HFF-Myc (cell line): ENCODE measurements at regions not wholly inside any gene's neighbourhood (a gene's known extent, or its start where the extent isn't known, plus 50 kb on each side); places are given as distances from the start of the nearest gene placed in this dataset.

ENCODE experiments used
- DNase-seq: peaks from one replicate; pipeline ENCODE4 v3.0.0-alpha.2; 2011; ENCODE audit warnings: low read depth; ENCODE audit errors: extremely low read depth
- H3K4me3 ChIP-seq: replicated peaks from 2 replicates; pipeline ENCODE4 v1.5.1; 2011; ENCODE audit warnings: low read depth, mild to moderate bottlenecking, control low read depth, low read length
- TF ChIP-seq, protein P1 (sequence below): IDR thresholded peaks from 2 replicates; pipeline ENCODE4 v1.5.1; 2012; ENCODE audit warnings: mild to moderate bottlenecking, low read depth, low read length, control low read depth; ENCODE audit errors: missing control alignments

DNA sequence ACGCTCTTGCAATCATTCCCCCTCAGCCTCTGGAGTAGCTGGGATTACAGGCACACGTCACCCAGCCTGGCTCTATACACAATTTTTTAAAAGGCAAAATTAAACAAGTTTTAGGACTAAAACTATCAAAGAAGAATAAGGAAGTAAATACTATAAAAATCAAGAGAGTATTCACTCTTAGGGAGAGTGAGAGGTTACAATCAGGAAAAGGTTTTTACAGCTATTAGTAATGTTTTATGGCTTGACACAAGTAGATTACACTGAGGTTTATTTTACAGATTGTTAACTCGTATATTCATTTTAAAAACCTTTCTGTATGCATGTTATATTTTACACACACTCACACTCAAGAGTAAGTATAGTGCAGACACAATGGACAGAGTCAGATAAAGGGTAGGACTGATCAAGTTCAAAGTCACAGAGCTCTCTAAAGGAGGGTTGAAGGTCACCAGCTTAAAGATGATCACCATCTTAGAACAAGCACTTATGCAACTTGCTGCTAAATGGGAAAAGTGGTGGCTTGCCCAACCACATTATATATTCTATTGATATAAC is 77.9 kb upstream of the MAN1A2 start:
- no peak overlapping the region for H3K4me3 ChIP-seq
- TF ChIP-seq, protein P1, sequence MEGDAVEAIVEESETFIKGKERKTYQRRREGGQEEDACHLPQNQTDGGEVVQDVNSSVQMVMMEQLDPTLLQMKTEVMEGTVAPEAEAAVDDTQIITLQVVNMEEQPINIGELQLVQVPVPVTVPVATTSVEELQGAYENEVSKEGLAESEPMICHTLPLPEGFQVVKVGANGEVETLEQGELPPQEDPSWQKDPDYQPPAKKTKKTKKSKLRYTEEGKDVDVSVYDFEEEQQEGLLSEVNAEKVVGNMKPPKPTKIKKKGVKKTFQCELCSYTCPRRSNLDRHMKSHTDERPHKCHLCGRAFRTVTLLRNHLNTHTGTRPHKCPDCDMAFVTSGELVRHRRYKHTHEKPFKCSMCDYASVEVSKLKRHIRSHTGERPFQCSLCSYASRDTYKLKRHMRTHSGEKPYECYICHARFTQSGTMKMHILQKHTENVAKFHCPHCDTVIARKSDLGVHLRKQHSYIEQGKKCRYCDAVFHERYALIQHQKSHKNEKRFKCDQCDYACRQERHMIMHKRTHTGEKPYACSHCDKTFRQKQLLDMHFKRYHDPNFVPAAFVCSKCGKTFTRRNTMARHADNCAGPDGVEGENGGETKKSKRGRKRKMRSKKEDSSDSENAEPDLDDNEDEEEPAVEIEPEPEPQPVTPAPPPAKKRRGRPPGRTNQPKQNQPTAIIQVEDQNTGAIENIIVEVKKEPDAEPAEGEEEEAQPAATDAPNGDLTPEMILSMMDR, result no peak
- DNase-seq, result no peak

DNA sequence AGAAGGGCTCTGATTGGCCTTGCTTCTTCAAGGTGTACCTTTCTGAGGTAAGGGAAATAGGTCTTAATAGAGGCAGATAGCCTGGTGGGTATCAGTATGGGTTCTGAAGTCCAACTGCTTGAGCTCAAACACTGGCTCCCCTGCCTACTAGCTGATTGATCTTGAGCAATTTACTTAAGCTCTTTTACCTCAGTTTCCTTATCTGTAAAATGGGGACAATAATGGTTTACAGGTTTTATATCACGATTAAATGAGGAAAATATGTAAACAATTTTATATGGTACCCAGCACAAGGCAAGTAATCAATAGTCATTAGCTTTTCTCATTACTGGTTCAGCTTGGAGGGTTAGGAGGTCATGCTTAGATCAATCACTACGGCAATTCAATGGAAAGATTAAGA is 75.8 kb upstream of the VTCN1 start:
- no peak overlapping the region for H3K4me3 ChIP-seq
- TF ChIP-seq, protein P1, result no peak
- no peak for DNase-seq

- no peak for DNase-seq
- TF ChIP-seq, protein P1, result no peak
- no peak overlapping the region for H3K4me3 ChIP-seq
These were observed 75.4 kb upstream of the VTCN1 start for GRCh38 chr1:117286145-117286544.

DNA sequence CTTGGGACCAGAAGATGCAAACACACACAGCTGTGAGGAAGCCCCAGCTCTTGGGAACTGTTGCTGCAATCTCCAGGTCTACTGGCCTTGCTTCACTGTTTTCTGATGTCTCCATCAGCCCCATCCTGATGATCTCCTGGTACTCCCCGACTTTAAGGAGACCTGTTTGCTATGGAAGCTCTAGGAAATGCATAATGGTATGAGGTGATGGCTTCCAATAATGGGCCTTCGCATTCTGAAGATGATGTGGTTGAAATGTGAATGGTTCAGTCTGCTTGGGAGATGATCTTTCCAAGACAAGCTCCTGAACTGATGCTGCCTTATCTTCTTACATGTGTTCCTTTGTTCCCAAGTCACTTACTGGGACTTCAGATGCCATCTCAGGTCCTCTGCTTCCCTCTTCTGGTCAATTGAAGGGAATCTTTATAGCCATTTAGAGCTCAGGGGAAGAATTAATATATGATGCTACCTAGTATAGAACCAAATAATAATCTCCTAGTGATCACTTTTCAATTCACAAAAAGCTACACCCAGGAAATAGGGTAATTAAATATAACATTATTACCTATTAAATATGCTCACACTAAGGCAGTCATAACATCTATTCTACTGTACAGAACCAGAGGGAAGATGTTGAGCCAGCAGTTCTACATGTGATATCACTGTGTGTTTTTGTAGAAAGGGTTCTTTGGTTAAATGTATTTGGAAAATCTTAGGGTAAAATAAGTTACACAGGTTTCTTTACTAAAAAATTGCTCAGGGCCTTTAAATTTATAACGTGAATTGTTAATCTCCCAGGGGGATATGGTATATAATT is 73.9 kb upstream of the VTCN1 start:
- peak; percentile 47 for DNase-seq
- TF ChIP-seq, protein P1, result peak; percentile 50
- no peak overlapping the region for H3K4me3 ChIP-seq

DNA sequence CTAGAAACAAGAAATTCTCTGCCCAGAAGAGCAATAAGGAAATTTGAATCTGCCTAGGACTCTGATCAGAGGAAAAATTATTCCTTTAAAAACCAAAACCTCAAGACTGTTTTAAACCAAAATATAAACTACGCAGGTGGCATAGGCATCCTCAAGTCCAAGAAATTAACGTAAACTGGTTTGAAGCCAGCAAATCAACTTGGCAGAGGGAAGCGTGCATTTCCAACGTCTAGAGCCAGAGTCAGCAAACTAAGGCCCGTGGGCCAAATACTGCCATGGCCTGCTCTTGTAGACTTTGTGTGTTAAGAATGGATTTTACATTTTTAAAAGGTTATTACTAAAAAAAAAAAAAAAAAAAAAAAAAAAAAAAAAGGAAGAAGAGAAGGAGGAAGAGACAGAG is 67.8 kb upstream of the VTCN1 start:
- TF ChIP-seq, protein P1, result no peak
- DNase-seq, result no peak
- H3K4me3 ChIP-seq, result no peak overlapping the region

DNA sequence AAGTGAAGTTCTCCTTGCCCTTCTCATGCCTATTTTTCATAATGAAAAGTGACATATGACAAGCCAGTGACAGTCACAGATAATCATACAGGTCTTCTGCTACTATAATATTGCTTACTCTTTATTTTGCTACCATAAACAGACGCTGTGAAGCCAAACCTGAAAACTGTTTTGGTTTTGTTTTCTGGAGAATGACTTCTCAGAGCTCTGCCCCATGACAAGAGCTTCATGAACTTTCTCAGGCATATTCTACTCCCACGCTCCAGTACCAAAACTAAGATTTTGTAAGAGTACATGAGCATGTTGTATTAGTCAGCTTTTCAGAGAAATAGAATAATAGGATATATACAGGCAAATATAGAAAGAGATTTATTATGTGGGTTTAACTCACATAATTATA is 64.3 kb upstream of the VTCN1 start:
- DNase-seq, result no peak
- TF ChIP-seq, protein P1, result no peak
- no peak overlapping the region for H3K4me3 ChIP-seq
